Liver (tissue), 3 donors: ENCODE measurements at regions not wholly inside any gene's neighbourhood (a gene's known extent, or its start where the extent isn't known, plus 50 kb on each side); places are given as distances from the start of the nearest gene placed in this dataset.

Source experiments
- FOXA1 ChIP-seq: IDR thresholded peaks from 2 replicates; pipeline ENCODE4 v1.6.1; 2016; ENCODE audit warnings: antibody characterized with exemption
- HNF4A ChIP-seq, 2 donors: conservative IDR thresholded peaks; 2 replicates each; pipeline ENCODE4 v1.6.1; 2016; ENCODE audit warnings: antibody characterized with exemption in 2 of 2, mild to moderate bottlenecking in 2 of 2
- JUND ChIP-seq, 2 donors: IDR thresholded peaks; 2 replicates each; pipeline ENCODE4 v1.6.1; 2016; ENCODE audit warnings: antibody characterized with exemption in 2 of 2
- NR2F2 ChIP-seq: IDR thresholded peaks from 2 replicates; pipeline ENCODE4 v1.6.1; 2016; ENCODE audit warnings: antibody characterized with exemption
- YY1 ChIP-seq: IDR thresholded peaks from 2 replicates; pipeline ENCODE4 v1.6.1; 2016; ENCODE audit warnings: antibody characterized with exemption, mild to moderate bottlenecking
- TF ChIP-seq, protein P1 (sequence below): fragments of 150-350 bp; IDR thresholded peaks from 2 replicates; pipeline ENCODE4 v1.5.1; 2017; ENCODE audit warnings: improper control_type of control experiment, low read depth, low read length; ENCODE audit not compliant: missing input control
- TF ChIP-seq, protein P2 (sequence below): IDR thresholded peaks from 2 replicates; pipeline ENCODE4 v1.6.1; 2016; ENCODE audit warnings: antibody characterized with exemption
- TF ChIP-seq, protein P3 (sequence below): IDR thresholded peaks from 2 replicates; pipeline ENCODE4 v1.6.1; 2016; ENCODE audit warnings: antibody characterized with exemption
- TF ChIP-seq, protein P4 (sequence below): IDR thresholded peaks from 2 replicates; pipeline ENCODE4 v1.6.1; 2016; ENCODE audit warnings: antibody characterized with exemption, mild to moderate bottlenecking
- donor health status: healthy.
- donor health status: healthy.

DNA sequence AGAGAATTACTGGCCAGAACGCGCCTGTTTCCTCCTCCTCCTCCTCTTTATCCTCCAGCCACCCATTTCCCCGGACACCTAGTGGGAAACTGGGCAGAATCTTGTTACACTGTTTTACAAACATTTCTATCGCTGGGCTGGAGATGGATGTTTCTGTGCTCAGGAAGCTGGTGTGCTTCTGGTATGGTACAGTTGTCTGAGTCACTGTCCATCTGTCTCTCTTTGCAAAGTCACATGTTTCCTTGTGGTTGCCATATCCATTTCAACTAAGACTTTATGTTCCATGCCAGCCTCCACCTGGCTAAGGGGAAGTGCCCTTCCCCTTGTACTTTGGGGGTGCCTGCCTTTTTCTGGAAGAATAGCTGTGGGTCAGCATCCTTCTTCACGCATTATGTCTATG, 52.9 kb upstream of the SLC22A16 start:
- TF ChIP-seq, protein P1, sequence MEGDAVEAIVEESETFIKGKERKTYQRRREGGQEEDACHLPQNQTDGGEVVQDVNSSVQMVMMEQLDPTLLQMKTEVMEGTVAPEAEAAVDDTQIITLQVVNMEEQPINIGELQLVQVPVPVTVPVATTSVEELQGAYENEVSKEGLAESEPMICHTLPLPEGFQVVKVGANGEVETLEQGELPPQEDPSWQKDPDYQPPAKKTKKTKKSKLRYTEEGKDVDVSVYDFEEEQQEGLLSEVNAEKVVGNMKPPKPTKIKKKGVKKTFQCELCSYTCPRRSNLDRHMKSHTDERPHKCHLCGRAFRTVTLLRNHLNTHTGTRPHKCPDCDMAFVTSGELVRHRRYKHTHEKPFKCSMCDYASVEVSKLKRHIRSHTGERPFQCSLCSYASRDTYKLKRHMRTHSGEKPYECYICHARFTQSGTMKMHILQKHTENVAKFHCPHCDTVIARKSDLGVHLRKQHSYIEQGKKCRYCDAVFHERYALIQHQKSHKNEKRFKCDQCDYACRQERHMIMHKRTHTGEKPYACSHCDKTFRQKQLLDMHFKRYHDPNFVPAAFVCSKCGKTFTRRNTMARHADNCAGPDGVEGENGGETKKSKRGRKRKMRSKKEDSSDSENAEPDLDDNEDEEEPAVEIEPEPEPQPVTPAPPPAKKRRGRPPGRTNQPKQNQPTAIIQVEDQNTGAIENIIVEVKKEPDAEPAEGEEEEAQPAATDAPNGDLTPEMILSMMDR, result no peak
- TF ChIP-seq HNF4A (conservative IDR thresholded peaks at IDR 0.05) (no peak), FOXA1 (no peak), NR2F2 (no peak), YY1 (no peak), JUND (IDR thresholded peaks at IDR 0.05) (no peak)
- TF ChIP-seq, protein P2, sequence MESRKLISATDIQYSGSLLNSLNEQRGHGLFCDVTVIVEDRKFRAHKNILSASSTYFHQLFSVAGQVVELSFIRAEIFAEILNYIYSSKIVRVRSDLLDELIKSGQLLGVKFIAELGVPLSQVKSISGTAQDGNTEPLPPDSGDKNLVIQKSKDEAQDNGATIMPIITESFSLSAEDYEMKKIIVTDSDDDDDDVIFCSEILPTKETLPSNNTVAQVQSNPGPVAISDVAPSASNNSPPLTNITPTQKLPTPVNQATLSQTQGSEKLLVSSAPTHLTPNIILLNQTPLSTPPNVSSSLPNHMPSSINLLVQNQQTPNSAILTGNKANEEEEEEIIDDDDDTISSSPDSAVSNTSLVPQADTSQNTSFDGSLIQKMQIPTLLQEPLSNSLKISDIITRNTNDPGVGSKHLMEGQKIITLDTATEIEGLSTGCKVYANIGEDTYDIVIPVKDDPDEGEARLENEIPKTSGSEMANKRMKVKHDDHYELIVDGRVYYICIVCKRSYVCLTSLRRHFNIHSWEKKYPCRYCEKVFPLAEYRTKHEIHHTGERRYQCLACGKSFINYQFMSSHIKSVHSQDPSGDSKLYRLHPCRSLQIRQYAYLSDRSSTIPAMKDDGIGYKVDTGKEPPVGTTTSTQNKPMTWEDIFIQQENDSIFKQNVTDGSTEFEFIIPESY, result no peak
- TF ChIP-seq, protein P3, sequence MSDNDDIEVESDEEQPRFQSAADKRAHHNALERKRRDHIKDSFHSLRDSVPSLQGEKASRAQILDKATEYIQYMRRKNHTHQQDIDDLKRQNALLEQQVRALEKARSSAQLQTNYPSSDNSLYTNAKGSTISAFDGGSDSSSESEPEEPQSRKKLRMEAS, result no peak
- TF ChIP-seq, protein P4, sequence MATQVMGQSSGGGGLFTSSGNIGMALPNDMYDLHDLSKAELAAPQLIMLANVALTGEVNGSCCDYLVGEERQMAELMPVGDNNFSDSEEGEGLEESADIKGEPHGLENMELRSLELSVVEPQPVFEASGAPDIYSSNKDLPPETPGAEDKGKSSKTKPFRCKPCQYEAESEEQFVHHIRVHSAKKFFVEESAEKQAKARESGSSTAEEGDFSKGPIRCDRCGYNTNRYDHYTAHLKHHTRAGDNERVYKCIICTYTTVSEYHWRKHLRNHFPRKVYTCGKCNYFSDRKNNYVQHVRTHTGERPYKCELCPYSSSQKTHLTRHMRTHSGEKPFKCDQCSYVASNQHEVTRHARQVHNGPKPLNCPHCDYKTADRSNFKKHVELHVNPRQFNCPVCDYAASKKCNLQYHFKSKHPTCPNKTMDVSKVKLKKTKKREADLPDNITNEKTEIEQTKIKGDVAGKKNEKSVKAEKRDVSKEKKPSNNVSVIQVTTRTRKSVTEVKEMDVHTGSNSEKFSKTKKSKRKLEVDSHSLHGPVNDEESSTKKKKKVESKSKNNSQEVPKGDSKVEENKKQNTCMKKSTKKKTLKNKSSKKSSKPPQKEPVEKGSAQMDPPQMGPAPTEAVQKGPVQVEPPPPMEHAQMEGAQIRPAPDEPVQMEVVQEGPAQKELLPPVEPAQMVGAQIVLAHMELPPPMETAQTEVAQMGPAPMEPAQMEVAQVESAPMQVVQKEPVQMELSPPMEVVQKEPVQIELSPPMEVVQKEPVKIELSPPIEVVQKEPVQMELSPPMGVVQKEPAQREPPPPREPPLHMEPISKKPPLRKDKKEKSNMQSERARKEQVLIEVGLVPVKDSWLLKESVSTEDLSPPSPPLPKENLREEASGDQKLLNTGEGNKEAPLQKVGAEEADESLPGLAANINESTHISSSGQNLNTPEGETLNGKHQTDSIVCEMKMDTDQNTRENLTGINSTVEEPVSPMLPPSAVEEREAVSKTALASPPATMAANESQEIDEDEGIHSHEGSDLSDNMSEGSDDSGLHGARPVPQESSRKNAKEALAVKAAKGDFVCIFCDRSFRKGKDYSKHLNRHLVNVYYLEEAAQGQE, result no peak
